ENCODE measurements at regions not wholly inside any gene's neighbourhood (a gene's known extent, or its start where the extent isn't known, plus 50 kb on each side); places are given as distances from the start of the nearest gene placed in this dataset.

DNA sequence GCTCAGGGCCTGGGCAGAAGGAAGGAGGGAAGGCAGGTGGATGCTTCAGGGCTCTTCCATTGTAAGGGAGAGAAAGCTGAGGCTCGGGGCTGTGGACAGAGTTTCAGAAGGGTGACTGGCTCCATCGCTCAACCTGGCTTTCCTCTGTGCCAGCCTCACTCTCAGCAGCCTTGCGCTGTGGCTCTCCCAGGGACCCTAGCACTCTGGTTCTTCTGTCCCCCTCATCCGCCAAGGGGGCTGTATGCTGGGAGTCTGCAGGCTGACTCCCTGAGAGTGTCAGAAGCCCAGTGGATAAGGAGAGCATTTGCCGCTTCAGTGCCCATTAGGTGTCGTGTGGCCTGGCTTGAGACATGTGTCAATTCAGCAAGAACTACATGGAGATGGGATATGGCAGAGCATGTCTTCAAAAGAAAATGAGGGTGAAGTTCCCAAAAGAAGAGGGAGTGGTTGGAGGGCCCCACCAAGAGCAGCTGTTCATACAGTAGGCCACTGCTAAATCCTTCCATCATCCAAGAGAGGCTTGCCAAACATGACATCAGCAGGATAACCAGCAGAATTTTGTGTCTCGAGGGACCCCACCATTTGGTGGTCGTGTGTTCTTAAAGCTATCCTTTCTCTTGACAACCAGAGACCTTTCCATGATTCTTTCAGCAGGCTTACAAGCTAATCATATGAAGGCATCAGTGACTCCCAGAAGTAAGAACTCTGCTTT lies 148.2 kb downstream of the IRX5 start:
- in situ Hi-C loops (cut with MboI; ENCODE audit: low sequenced_read_pairs, unreplicated experiment): no loop called here
- TF ChIP-seq, protein P1, sequence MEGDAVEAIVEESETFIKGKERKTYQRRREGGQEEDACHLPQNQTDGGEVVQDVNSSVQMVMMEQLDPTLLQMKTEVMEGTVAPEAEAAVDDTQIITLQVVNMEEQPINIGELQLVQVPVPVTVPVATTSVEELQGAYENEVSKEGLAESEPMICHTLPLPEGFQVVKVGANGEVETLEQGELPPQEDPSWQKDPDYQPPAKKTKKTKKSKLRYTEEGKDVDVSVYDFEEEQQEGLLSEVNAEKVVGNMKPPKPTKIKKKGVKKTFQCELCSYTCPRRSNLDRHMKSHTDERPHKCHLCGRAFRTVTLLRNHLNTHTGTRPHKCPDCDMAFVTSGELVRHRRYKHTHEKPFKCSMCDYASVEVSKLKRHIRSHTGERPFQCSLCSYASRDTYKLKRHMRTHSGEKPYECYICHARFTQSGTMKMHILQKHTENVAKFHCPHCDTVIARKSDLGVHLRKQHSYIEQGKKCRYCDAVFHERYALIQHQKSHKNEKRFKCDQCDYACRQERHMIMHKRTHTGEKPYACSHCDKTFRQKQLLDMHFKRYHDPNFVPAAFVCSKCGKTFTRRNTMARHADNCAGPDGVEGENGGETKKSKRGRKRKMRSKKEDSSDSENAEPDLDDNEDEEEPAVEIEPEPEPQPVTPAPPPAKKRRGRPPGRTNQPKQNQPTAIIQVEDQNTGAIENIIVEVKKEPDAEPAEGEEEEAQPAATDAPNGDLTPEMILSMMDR (IDR thresholded peaks at IDR 0.05; ENCODE audit: borderline replicate concordance, control extremely low read depth, extremely low read depth, insufficient read depth, missing control alignments): no peak
- DNase-seq (ENCODE audit: low spot score): no peak

DNA sequence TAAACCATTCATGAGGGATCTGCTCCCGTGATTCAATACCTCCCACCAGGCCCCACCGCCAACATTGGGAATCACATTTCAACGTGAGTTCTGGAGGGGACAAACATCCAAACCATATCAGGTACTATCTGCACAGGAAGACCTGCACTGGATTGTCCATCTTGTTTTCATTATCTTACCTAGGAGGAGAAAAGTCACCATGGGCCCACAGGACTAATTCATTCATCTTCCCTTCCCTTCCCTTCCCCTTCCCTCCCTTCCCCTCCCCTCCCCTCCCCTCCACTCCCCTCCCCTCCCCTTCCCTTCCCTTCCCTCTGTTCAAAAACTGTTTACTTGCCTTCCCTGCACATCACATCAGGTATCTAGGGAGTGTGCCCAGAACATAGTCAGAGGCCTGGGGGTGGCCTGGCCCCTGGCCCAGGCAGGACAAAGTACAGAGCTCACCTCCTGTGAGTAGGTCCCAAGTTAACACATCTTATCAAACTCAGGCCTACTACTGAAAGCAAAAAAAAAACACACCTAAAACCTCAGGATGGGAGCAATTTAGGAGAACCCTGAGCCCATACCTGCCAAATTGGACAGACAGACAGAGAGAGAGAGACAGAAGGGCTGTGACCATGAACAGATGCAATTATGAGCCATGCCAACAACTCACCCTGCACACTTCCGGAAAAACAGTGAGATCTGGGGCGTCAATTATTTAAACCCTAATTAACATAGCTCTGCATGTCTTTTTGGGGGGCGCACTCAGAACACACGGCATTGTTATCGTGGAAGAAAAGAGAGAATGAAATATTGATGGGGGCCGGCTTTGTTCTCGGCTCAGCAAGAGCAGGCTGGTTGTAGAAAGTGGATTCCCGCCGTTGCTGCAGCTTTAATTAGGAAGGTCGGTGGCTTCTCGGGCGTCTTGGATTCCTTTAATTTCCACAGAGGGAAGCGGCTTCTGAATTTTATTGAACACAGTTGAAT lies 151.2 kb downstream of the IRX5 start:
- in situ Hi-C loops (cut with MboI; ENCODE audit: low sequenced_read_pairs, unreplicated experiment): no loop called here
- TF ChIP-seq, protein P1 (IDR thresholded peaks at IDR 0.05; ENCODE audit: borderline replicate concordance, control extremely low read depth, extremely low read depth, insufficient read depth, missing control alignments): no peak
- DNase-seq (ENCODE audit: low spot score): no peak

DNA sequence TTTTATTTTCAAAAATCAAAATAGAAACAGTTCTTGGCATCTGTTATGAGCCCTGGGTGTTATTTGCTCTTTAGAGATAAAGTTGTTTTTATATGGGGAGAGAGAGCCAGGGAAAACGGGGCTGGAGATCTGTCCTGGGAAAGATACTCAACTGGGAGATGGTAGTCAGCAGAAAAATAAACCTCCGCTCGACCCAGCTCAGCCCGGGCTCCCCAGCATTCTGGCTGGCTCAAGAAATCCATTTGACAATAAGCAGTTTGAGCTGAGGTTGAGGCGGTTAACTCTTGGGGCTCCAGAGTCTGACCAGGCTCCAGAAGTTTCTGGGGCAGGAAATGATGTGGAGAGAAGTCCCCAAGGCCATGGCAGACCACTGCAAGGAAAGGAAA lies 151.9 kb downstream of the IRX5 start:
- no peak for DNase-seq (ENCODE audit: low spot score)
- in situ Hi-C loops (cut with MboI; ENCODE audit: low sequenced_read_pairs, unreplicated experiment): no loop called here

DNA sequence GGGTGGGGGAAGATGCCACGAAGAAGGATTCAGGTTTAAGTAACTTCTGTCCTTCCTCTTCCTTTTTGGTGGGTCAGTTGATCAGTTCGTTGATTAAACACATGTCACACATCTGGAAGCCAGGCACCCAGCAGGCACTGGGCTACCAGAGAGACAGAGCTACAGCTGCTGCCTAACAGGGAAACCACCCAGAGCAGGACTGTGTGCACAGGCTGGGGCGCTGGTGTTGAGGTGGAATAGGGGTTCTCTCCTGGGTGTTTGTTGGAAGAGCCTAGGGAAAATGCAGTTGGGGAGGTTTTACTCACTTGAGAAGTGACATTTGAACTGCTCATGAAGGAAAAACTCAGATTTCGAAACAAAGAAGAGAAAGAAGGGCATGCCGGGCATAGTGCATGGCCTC lies 152.4 kb downstream of the IRX5 start:
- in situ Hi-C loops (cut with MboI; ENCODE audit: low sequenced_read_pairs, unreplicated experiment): no loop called here
- no peak for DNase-seq (ENCODE audit: low spot score)
- TF ChIP-seq, protein P1 (IDR thresholded peaks at IDR 0.05; ENCODE audit: borderline replicate concordance, control extremely low read depth, extremely low read depth, insufficient read depth, missing control alignments): no peak

More for the DNA sequence above, 151.9 kb downstream of the IRX5 start:
- TF ChIP-seq, protein P1 (IDR thresholded peaks at IDR 0.05; ENCODE audit: borderline replicate concordance, control extremely low read depth, extremely low read depth, insufficient read depth, missing control alignments): no peak

DNA sequence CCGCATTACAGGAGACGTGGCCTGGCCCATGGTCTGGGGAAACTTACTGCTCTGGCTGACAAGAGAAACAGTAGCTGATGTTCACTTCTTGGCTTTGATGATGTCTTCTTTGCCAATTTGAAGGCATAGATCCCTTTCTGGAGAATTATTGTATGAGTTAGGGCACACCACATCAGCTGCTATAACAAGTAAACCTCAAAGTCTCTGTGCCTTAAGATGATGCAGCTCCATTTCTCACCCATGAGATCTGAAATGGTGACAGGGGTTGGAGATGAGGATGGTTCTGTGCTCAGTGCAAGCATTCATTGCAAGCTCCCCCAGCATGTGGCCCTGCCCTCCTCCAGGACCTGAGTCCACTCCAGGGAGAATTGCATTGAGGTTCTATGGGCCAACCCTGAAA lies 157.4 kb downstream of the IRX5 start:
- in situ Hi-C loops (cut with MboI; ENCODE audit: low sequenced_read_pairs, unreplicated experiment): no loop called here
- DNase-seq (ENCODE audit: low spot score): no peak
- TF ChIP-seq, protein P1 (IDR thresholded peaks at IDR 0.05; ENCODE audit: borderline replicate concordance, control extremely low read depth, extremely low read depth, insufficient read depth, missing control alignments): no peak

DNA sequence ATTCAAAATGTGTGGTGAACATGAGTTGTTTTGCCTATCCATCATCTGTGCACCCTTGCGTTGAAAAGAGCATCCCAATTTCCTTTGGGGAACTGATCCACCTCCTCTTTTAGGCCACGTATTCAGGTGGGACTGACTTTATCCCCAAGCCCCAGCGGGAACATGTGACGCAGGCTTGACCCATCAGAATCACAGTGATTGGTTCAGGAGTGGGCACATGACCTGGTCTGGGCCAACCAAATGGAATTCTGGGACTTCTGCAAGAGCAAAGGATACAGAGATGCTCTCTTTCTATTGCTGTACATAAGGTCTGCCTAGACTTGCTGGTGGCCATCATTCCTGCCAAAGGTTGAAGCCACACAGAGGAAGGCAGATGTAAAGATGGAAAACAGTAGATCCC lies 158.9 kb downstream of the IRX5 start:
- in situ Hi-C loops (cut with MboI; ENCODE audit: low sequenced_read_pairs, unreplicated experiment): no loop called here
- no peak for DNase-seq (ENCODE audit: low spot score)
- TF ChIP-seq, protein P1 (IDR thresholded peaks at IDR 0.05; ENCODE audit: borderline replicate concordance, control extremely low read depth, extremely low read depth, insufficient read depth, missing control alignments): no peak
